ENCODE measurements at regions not wholly inside any gene's neighbourhood (a gene's known extent, or its start where the extent isn't known, plus 50 kb on each side); places are given as distances from the start of the nearest gene placed in this dataset.

DNA sequence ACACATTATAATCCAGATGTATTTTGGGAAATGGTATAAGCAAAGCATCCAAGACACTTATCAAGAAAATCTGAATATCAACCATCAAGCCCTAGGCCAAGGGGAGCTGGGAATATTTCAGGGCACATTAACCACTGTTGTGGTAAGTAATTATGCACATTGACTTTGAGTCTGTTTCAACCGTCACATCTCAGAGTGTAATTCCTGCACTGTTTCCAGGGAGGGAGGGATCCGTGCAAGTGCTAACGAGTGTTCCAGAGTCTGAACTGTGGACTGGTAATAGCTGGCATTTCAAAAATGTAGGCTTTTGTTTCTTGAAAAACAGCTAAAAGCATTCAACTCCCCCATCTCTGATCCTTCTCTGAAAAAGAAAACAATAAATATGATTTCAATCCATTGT, 681.6 kb downstream of the BCL11A start:
- no peak for DNase-seq (ENCODE audit: low read depth)
- TF ChIP-seq, protein P1, sequence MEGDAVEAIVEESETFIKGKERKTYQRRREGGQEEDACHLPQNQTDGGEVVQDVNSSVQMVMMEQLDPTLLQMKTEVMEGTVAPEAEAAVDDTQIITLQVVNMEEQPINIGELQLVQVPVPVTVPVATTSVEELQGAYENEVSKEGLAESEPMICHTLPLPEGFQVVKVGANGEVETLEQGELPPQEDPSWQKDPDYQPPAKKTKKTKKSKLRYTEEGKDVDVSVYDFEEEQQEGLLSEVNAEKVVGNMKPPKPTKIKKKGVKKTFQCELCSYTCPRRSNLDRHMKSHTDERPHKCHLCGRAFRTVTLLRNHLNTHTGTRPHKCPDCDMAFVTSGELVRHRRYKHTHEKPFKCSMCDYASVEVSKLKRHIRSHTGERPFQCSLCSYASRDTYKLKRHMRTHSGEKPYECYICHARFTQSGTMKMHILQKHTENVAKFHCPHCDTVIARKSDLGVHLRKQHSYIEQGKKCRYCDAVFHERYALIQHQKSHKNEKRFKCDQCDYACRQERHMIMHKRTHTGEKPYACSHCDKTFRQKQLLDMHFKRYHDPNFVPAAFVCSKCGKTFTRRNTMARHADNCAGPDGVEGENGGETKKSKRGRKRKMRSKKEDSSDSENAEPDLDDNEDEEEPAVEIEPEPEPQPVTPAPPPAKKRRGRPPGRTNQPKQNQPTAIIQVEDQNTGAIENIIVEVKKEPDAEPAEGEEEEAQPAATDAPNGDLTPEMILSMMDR (conservative IDR thresholded peaks at IDR 0.05; ENCODE audit: control insufficient read depth, insufficient read depth, low read depth, low read length) = no peak
- no peak overlapping the region for H3K4me3 ChIP-seq (ENCODE audit: control insufficient read depth, low read depth, low read length)

- TF ChIP-seq, protein P1 (conservative IDR thresholded peaks at IDR 0.05; ENCODE audit: control insufficient read depth, insufficient read depth, low read depth, low read length) = no peak
- H3K4me3 ChIP-seq (ENCODE audit: control insufficient read depth, low read depth, low read length) = no peak overlapping the region
- DNase-seq (ENCODE audit: low read depth) = no peak
Measured at GRCh38 chr2:59868981-59869380, 684.5 kb downstream of the BCL11A start.

GRCh38 chr2:59866436-59866835, 687.0 kb downstream of the BCL11A start:
- no peak for DNase-seq (ENCODE audit: low read depth)
- TF ChIP-seq, protein P1 (conservative IDR thresholded peaks at IDR 0.05; ENCODE audit: control insufficient read depth, insufficient read depth, low read depth, low read length) = no peak
- no peak overlapping the region for H3K4me3 ChIP-seq (ENCODE audit: control insufficient read depth, low read depth, low read length)

GRCh38 chr2:59858540-59858939, 694.9 kb downstream of the BCL11A start:
- H3K4me3 ChIP-seq (ENCODE audit: control insufficient read depth, low read depth, low read length) = no peak overlapping the region
- TF ChIP-seq, protein P1 (conservative IDR thresholded peaks at IDR 0.05; ENCODE audit: control insufficient read depth, insufficient read depth, low read depth, low read length) = no peak
- DNase-seq (ENCODE audit: low read depth) = no peak

DNA sequence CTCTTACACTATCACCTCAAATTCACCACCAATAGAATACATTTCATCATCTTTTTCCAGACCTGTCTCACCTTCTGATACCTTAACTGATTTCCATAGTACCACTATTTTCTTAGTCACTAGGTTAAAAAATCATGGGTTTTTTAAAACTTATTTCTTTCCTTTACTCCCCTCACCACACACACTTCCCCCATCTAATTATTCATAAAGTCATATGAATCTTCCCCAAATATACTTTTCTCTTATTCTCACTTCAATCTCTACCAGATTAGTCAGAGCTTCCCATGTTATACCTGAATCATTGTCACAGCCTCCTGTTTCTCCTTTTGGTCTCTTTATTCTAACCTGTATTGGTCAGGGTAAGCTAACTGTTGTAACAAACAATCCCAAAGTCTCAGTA, 696.3 kb downstream of the BCL11A start:
- TF ChIP-seq, protein P1 (conservative IDR thresholded peaks at IDR 0.05; ENCODE audit: control insufficient read depth, insufficient read depth, low read depth, low read length) = no peak
- no peak overlapping the region for H3K4me3 ChIP-seq (ENCODE audit: control insufficient read depth, low read depth, low read length)
- DNase-seq (ENCODE audit: low read depth) = no peak

DNA sequence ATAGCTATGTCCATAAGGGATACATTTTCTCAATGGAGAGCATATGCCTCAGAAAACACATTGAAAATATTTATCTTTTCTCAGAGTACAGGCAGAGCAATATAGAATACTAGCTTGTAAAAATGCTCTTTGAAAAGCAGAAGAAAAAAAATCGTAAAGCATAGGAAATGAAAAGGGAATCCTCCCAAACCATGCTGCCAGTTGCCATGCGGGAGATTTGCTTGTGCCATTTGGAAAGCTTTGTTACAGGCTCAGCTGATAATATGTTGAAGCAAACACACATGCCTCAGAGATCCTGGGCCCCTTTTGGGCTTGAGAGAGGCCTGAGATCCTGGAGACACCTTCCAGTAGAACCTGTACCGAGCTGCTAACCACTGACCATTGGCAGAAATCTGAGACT, 697.1 kb downstream of the BCL11A start:
- DNase-seq (ENCODE audit: low read depth) = no peak
- H3K4me3 ChIP-seq (ENCODE audit: control insufficient read depth, low read depth, low read length) = no peak overlapping the region
- TF ChIP-seq, protein P1 (conservative IDR thresholded peaks at IDR 0.05; ENCODE audit: control insufficient read depth, insufficient read depth, low read depth, low read length) = no peak

- TF ChIP-seq, protein P1 (conservative IDR thresholded peaks at IDR 0.05; ENCODE audit: control insufficient read depth, insufficient read depth, low read depth, low read length) = no peak
- no peak for DNase-seq (ENCODE audit: low read depth)
- H3K4me3 ChIP-seq (ENCODE audit: control insufficient read depth, low read depth, low read length) = no peak overlapping the region
Measured at GRCh38 chr2:59853032-59853431, 700.4 kb downstream of the BCL11A start.
